ENCODE measurements at regions not wholly inside any gene's neighbourhood (a gene's known extent, or its start where the extent isn't known, plus 50 kb on each side); places are given as distances from the start of the nearest gene placed in this dataset.

DNA sequence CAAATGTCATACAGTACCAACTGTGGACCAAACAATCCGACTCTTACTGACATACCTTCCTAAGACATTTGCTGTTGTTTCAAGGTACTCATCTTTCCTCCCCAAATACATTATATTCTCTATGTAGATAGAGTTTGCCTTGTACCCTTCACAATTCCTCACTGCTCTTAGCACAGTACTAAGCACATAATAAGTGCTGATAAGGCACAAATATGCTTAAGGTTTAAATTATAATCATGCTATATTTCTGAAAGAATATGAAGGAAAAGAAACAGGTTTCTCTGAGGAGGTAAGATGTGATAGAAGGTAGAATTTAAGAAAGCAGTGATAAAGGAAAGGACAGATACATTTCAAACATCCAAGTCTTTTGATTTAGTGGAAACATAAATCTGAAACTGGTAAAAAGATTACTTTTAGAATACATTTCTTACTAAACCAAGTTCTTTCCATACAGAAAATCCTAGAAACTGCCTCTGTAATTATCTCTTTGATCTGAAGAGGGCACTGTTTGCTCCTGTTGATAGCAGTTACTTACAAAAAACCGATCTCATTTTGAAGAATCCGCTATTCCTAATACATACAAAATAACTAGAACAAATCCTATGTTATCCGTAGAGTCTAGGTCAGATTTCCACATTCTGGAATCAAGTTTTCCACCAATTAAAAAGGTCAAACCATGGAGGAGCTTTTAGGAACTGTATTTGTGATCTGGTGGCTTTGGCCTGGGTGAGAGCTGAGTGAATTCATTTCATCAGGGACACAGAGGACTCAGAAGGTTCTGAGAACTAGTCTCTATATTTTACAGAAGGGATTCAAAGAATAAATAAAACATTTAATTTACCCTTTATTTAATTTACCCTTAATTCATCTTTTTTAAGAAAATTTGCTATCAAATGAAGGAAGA lies 311.9 kb downstream of the DAD1 start:
- no peaks in the 10 kb centered on the region for H3K36me3 ChIP-seq (replicated peaks)
- H3K9me3 ChIP-seq = no peaks in the 10 kb centered on the region
- peak in 1 of 2 experiments; percentile 9 for DNase-seq (ENCODE audit: low spot score in 2 of 2)
- no peak overlapping the region for H3K4me3 ChIP-seq
- no peaks in the 10 kb centered on the region for H3K4me1 ChIP-seq
- peaks cover 9% of the 10 kb centered on the region; the same call in 1 of the 2 replicates for H3K27me3 ChIP-seq (ENCODE audit: low read depth)
- in situ Hi-C loops (cut with MboI; ENCODE audit: low sequenced_read_pairs) = no loop called here

DNA sequence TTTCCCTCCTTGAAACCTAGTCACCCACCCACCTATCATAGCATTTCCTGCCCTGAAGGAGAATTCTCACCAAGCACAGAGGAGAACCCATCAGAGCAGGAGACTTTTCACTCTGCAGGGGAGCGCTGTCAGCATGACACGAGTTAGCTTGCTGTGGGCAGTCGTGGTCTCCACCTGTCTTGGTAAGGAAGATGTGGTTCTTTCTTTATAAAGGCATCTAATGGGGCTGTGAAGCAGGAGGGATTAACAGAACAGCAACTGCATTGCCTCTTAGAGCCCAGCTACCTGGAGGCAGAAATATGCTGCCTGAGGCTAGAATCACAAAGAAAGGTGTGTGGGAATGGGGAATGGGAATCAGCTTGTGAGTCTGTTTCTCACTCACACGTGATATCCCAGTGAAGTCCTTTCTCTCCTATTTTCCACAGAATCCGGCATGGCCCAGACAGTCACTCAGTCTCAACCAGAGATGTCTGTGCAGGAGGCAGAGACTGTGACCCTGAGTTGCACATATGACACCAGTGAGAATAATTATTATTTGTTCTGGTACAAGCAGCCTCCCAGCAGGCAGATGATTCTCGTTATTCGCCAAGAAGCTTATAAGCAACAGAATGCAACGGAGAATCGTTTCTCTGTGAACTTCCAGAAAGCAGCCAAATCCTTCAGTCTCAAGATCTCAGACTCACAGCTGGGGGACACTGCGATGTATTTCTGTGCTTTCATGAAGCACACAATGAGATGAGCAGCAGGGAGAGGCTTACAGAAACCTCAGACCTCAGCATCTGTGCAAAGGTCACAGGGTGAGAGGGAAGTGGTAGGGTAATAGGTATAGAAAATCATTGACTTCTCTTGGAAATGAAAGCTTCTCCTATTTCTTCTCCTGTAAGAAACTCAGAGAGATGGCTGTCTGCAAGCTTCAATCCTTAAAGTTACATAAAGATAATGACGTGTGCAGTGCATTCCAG lies 316.9 kb downstream of the DAD1 start:
- peaks cover 3% of the 10 kb centered on the region; the same call in 1 of the 2 replicates for H3K27me3 ChIP-seq (ENCODE audit: low read depth)
- H3K9me3 ChIP-seq = no peaks in the 10 kb centered on the region
- H3K4me3 ChIP-seq = no peak overlapping the region
- H3K4me1 ChIP-seq = no peaks in the 10 kb centered on the region
- no peak for DNase-seq (ENCODE audit: low spot score in 2 of 2)
- no peaks in the 10 kb centered on the region for H3K36me3 ChIP-seq (replicated peaks)
- in situ Hi-C loops (cut with MboI; ENCODE audit: low sequenced_read_pairs) = no loop called here

DNA sequence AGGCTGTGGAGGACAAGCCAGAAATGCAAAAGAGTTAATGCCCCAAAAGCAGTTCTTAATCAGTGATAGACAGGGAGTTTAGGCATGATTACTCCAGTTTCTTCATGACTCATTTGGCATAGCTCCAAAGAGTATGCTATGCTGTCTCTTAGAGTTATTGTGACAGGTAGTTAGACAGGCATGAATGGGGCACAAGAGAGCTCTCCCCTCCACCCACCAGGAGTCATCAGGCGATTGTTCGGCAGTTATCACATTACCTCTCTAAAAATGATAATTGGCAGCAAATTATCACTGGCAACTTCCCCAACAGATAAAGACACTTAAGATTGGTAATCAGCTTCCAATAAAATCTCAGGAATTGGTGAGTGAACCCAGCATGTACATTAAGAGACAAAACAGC lies 320.1 kb downstream of the DAD1 start:
- H3K4me3 ChIP-seq = no peak overlapping the region
- no peaks in the 10 kb centered on the region for H3K4me1 ChIP-seq
- no peaks in the 10 kb centered on the region for H3K27me3 ChIP-seq (ENCODE audit: low read depth)
- no peak for DNase-seq (ENCODE audit: low spot score in 2 of 2)
- no peaks in the 10 kb centered on the region for H3K36me3 ChIP-seq (replicated peaks)
- H3K9me3 ChIP-seq = no peaks in the 10 kb centered on the region
- in situ Hi-C loops (cut with MboI; ENCODE audit: low sequenced_read_pairs) = no loop called here

GRCh38 chr14:22266683-22267082 lies 322.3 kb downstream of the DAD1 start:
- Histone ChIP-seq H3K9me3 (no peaks in the 10 kb centered on the region), H3K36me3 (replicated peaks) (no peaks in the 10 kb centered on the region), H3K27me3 (ENCODE audit: low read depth) (no peaks in the 10 kb centered on the region), H3K4me1 (no peaks in the 10 kb centered on the region), H3K4me3 (no peak overlapping the region)
- DNase-seq (ENCODE audit: low spot score in 2 of 2) = no peak
- in situ Hi-C loops (cut with MboI; ENCODE audit: low sequenced_read_pairs) = no loop called here

DNA sequence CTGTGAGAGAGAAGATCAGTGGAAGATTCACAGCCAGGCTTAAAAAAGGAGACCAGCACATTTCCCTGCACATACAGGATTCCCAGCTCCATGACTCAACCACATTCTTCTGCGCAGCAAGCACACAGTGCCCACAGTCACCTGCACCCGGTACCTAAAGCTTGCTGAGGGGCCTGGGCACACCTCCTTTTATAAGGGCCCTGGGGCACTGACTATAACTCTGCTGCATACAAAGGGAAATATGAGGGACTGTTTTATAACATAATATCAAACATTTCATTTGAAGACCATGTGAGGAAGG lies 322.9 kb downstream of the DAD1 start:
- Histone ChIP-seq H3K36me3 (replicated peaks) (no peaks in the 10 kb centered on the region), H3K9me3 (no peaks in the 10 kb centered on the region), H3K27me3 (ENCODE audit: low read depth) (no peaks in the 10 kb centered on the region), H3K4me1 (no peaks in the 10 kb centered on the region), H3K4me3 (no peak overlapping the region)
- no peak for DNase-seq (ENCODE audit: low spot score in 2 of 2)
- in situ Hi-C loops (cut with MboI; ENCODE audit: low sequenced_read_pairs) = no loop called here

- Histone ChIP-seq H3K4me3 (no peak overlapping the region), H3K9me3 (no peaks in the 10 kb centered on the region), H3K27me3 (ENCODE audit: low read depth) (no peaks in the 10 kb centered on the region), H3K36me3 (replicated peaks) (no peaks in the 10 kb centered on the region), H3K4me1 (no peaks in the 10 kb centered on the region)
- in situ Hi-C loops (cut with MboI; ENCODE audit: low sequenced_read_pairs) = no loop called here
- no peak for DNase-seq (ENCODE audit: low spot score in 2 of 2)
These were observed 323.5 kb downstream of the DAD1 start for GRCh38 chr14:22265319-22266141.

DNA sequence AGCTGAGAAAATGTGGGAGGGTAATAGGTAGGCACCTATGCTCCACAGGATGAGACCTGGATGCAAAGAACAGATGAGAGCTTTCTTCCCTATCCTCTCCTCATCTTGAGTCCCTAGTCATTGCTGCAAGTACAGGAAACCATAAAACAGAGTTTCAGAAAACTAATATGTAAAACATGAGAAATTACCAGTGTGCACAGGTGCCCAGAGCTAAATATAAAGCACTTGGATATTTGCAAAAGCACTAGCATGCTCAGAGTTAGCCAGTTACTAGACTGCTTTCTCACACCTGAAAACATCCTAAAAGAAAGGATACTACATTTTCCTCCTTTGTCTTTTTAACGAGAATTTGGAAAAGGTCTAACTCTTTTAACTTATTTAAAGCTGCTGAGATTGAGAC lies 324.3 kb downstream of the DAD1 start:
- no peak for DNase-seq (ENCODE audit: low spot score in 2 of 2)
- H3K9me3 ChIP-seq = no peaks in the 10 kb centered on the region
- H3K36me3 ChIP-seq (replicated peaks) = no peaks in the 10 kb centered on the region
- in situ Hi-C loops (cut with MboI; ENCODE audit: low sequenced_read_pairs) = no loop called here
- H3K4me1 ChIP-seq = no peaks in the 10 kb centered on the region
- no peaks in the 10 kb centered on the region for H3K27me3 ChIP-seq (ENCODE audit: low read depth)
- H3K4me3 ChIP-seq = no peak overlapping the region

DNA sequence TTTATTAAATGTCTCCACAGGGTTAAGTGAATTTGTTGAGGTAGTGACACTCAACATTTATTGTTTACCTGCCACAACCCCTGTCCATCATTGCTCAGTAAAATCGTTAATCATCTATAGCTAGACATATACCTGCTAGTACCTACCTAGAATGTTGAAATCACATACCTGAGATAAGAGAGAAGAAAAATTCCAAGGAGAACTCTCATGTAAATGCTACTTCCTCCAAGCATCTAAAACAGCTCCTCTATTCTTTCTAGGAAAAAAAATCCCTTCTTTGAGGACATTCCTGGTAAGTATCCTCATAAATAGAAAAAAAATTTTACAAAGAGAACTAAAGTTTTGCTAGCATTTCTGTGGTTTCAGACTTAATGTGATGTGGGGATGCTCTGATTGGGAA lies 325.1 kb downstream of the DAD1 start:
- in situ Hi-C loops (cut with MboI; ENCODE audit: low sequenced_read_pairs) = no loop called here
- no peaks in the 10 kb centered on the region for H3K27me3 ChIP-seq (ENCODE audit: low read depth)
- no peak for DNase-seq (ENCODE audit: low spot score in 2 of 2)

GRCh38 chr14:22262881-22263280 lies 326.1 kb downstream of the DAD1 start:
- Histone ChIP-seq H3K27me3 (ENCODE audit: low read depth) (no peaks in the 10 kb centered on the region), H3K4me1 (no peaks in the 10 kb centered on the region), H3K4me3 (no peak overlapping the region), H3K36me3 (replicated peaks) (no peaks in the 10 kb centered on the region), H3K9me3 (no peaks in the 10 kb centered on the region)
- DNase-seq (ENCODE audit: low spot score in 2 of 2) = no peak
- in situ Hi-C loops (cut with MboI; ENCODE audit: low sequenced_read_pairs) = no loop called here

More for the DNA sequence above, 325.1 kb downstream of the DAD1 start:
- H3K9me3 ChIP-seq = no peaks in the 10 kb centered on the region
- H3K36me3 ChIP-seq (replicated peaks) = no peaks in the 10 kb centered on the region
- no peak overlapping the region for H3K4me3 ChIP-seq
- H3K4me1 ChIP-seq = no peaks in the 10 kb centered on the region

GRCh38 chr14:22255017-22255950 lies 333.7 kb downstream of the DAD1 start:
- no peak overlapping the region for H3K4me3 ChIP-seq
- H3K27me3 ChIP-seq (ENCODE audit: low read depth) = no peaks in the 10 kb centered on the region
- no peaks in the 10 kb centered on the region for H3K4me1 ChIP-seq
- H3K9me3 ChIP-seq = no peaks in the 10 kb centered on the region
- no peaks in the 10 kb centered on the region for H3K36me3 ChIP-seq (replicated peaks)
- in situ Hi-C loops (cut with MboI; ENCODE audit: low sequenced_read_pairs) = no loop called here
- DNase-seq (ENCODE audit: low spot score in 2 of 2) = no peak

GRCh38 chr14:22252686-22253085 lies 336.3 kb downstream of the DAD1 start:
- no peaks in the 10 kb centered on the region for H3K4me1 ChIP-seq
- in situ Hi-C loops (cut with MboI; ENCODE audit: low sequenced_read_pairs) = no loop called here
- DNase-seq (ENCODE audit: low spot score in 2 of 2) = no peak

GRCh38 chr14:22251090-22251489 lies 337.9 kb downstream of the DAD1 start:
- H3K27me3 ChIP-seq (ENCODE audit: low read depth) = no peaks in the 10 kb centered on the region
- no peak for DNase-seq (ENCODE audit: low spot score in 2 of 2)
- in situ Hi-C loops (cut with MboI; ENCODE audit: low sequenced_read_pairs) = no loop called here
- H3K4me3 ChIP-seq = no peak overlapping the region
- no peaks in the 10 kb centered on the region for H3K4me1 ChIP-seq
- no peaks in the 10 kb centered on the region for H3K9me3 ChIP-seq
- no peaks in the 10 kb centered on the region for H3K36me3 ChIP-seq (replicated peaks)

More at GRCh38 chr14:22252686-22253085, 336.3 kb downstream of the DAD1 start:
- Histone ChIP-seq H3K4me3 (no peak overlapping the region), H3K36me3 (replicated peaks) (no peaks in the 10 kb centered on the region), H3K27me3 (ENCODE audit: low read depth) (no peaks in the 10 kb centered on the region), H3K9me3 (no peaks in the 10 kb centered on the region)

GRCh38 chr14:22249770-22250169 lies 339.3 kb downstream of the DAD1 start:
- no peaks in the 10 kb centered on the region for H3K36me3 ChIP-seq (replicated peaks)
- H3K4me1 ChIP-seq = no peaks in the 10 kb centered on the region
- H3K4me3 ChIP-seq = no peak overlapping the region
- in situ Hi-C loops (cut with MboI; ENCODE audit: low sequenced_read_pairs) = no loop called here
- no peak for DNase-seq (ENCODE audit: low spot score in 2 of 2)
- H3K9me3 ChIP-seq = no peaks in the 10 kb centered on the region
- H3K27me3 ChIP-seq (ENCODE audit: low read depth) = no peaks in the 10 kb centered on the region
